ENCODE measurements at regions not wholly inside any gene's neighbourhood (a gene's known extent, or its start where the extent isn't known, plus 50 kb on each side); places are given as distances from the start of the nearest gene placed in this dataset.

DNA sequence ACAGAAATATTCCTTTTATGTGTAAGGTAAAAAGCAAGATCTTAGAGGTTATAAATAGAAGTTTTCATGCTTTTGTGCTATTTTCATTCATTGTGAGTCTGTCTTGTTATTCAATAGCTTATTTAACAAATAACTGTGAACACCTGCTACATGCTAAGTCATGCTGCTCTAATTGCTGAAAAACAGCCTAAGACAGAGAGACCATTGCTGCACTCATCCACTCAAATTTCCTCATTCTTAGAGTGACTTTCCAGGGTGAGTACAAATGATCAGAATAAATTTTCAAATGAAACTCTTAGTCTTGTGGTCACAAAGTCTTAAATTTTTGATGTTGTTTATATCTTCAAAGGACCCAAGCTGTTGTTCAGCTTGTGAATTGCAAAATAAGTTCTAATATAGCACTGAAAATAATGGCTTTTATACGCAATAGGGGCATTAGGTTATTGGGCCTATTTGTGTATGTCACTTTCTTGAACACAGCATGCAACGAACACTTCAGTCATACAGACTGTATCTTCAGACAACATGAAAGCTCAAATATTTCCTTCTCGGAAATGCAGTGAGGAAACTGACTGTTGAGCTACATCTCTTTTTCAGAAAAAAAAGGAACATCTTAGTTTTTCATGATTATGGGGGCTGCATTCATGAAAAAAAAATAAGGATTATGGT is 247.9 kb upstream of the PCDH15 start:
- no peak overlapping the region for H3K27ac ChIP-seq (replicated peaks)
- H3K27me3 ChIP-seq (ENCODE audit: insufficient read depth, poor library complexity, severe bottlenecking): no peaks in the 10 kb centered on the region
- DNase-seq (ENCODE audit: low read depth in 1 of 2, low spot score in 1 of 2): no peak
- TF ChIP-seq GABPA (IDR thresholded peaks at IDR 0.05; ENCODE audit: low read depth) (no peak), POLR2AphosphoS5 (IDR thresholded peaks at IDR 0.05; ENCODE audit: low read depth) (no peak), SPI1 (IDR thresholded peaks at IDR 0.05; ENCODE audit: borderline replicate concordance, low read depth) (no peak), CTCF (IDR thresholded peaks at IDR 0.05; ENCODE audit: insufficient read depth, low read length) (no peak), REST (IDR thresholded peaks at IDR 0.05; ENCODE audit: insufficient replicate concordance, low read depth) (no peak)
- no peak overlapping the region for H3K4me3 ChIP-seq (replicated peaks; ENCODE audit: insufficient read depth, low read length)

- Histone ChIP-seq H3K27me3 (ENCODE audit: insufficient read depth, poor library complexity, severe bottlenecking) (no peaks in the 10 kb centered on the region), H3K4me3 (replicated peaks; ENCODE audit: insufficient read depth, low read length) (no peak overlapping the region), H3K27ac (replicated peaks) (no peak overlapping the region)
- no peak for DNase-seq (ENCODE audit: low read depth in 1 of 2, low spot score in 1 of 2)
- TF ChIP-seq REST (IDR thresholded peaks at IDR 0.05; ENCODE audit: insufficient replicate concordance, low read depth) (no peak), CTCF (IDR thresholded peaks at IDR 0.05; ENCODE audit: insufficient read depth, low read length) (no peak), SPI1 (IDR thresholded peaks at IDR 0.05; ENCODE audit: borderline replicate concordance, low read depth) (no peak), POLR2AphosphoS5 (IDR thresholded peaks at IDR 0.05; ENCODE audit: low read depth) (no peak), GABPA (IDR thresholded peaks at IDR 0.05; ENCODE audit: low read depth) (no peak)
Measured at GRCh38 chr10:55043540-55043939, 242.5 kb upstream of the PCDH15 start.

DNA sequence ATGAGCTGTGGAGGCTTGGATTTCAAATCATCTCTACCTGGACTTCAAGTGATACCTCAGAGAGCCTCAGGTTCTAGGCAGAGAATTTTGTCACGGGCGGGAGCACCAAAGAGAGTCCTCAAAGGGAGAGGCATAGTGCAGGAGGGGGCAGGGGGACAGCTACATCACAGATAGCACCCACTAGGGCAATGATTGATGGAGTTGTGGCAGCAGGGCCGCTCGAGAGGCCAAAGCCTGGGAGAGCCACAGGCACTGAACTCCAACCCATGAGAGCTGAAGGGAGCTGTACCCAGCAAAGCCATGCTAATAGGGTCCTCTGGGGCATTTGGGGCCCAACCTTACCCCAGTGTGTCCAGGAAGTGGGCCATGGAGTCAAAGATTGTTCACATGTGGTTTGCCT is 232.0 kb upstream of the PCDH15 start:
- Histone ChIP-seq H3K27me3 (ENCODE audit: insufficient read depth, poor library complexity, severe bottlenecking) (no peaks in the 10 kb centered on the region), H3K4me3 (replicated peaks; ENCODE audit: insufficient read depth, low read length) (no peak overlapping the region), H3K27ac (replicated peaks) (no peak overlapping the region)
- DNase-seq (ENCODE audit: low read depth in 1 of 2, low spot score in 1 of 2): no peak
- no peak for TF ChIP-seq SPI1 (IDR thresholded peaks at IDR 0.05; ENCODE audit: borderline replicate concordance, low read depth)
- TF ChIP-seq POLR2AphosphoS5 (IDR thresholded peaks at IDR 0.05; ENCODE audit: low read depth): no peak
- TF ChIP-seq REST (IDR thresholded peaks at IDR 0.05; ENCODE audit: insufficient replicate concordance, low read depth): no peak
- TF ChIP-seq CTCF (IDR thresholded peaks at IDR 0.05; ENCODE audit: insufficient read depth, low read length): no peak
- no peak for TF ChIP-seq GABPA (IDR thresholded peaks at IDR 0.05; ENCODE audit: low read depth)

Data from HL-60 (cell line).